Trophoblast cell (in vitro differentiated cells and primary cell): ENCODE measurements at regions not wholly inside any gene's neighbourhood (a gene's known extent, or its start where the extent isn't known, plus 50 kb on each side); places are given as distances from the start of the nearest gene placed in this dataset.
"Not testable (repeated sequence)": the region's sequence is repeated elsewhere in the genome, so short reads cannot be mapped to it uniquely, and the experiment has no call there.

Source experiments
- DNase-seq, 2 donors: peaks; one replicate each; pipeline ENCODE4 v3.0.0-alpha.2; 2016
- H2AFZ ChIP-seq: 2 replicates; pipeline ENCODE4 v1.6.1; 2013; ENCODE audit warnings: low read length, moderate library complexity, mild to moderate bottlenecking; ENCODE audit not compliant: insufficient read depth, poor library complexity
- H2AK5ac ChIP-seq: 2 replicates; pipeline ENCODE4 v1.6.1; 2013; ENCODE audit warnings: mild to moderate bottlenecking, low read length
- H2BK120ac ChIP-seq: 2 replicates; pipeline ENCODE4 v1.6.1; 2013; ENCODE audit warnings: low read length, mild to moderate bottlenecking, moderate library complexity; ENCODE audit not compliant: insufficient read depth, poor library complexity
- H2BK12ac ChIP-seq: 2 replicates; pipeline ENCODE4 v1.6.1; 2013; ENCODE audit warnings: mild to moderate bottlenecking, low read length, moderate library complexity
- H2BK5ac ChIP-seq: 2 replicates; pipeline ENCODE4 v1.6.1; 2013; ENCODE audit warnings: low read length, low read depth, moderate library complexity, mild to moderate bottlenecking; ENCODE audit not compliant: poor library complexity
- H3K14ac ChIP-seq: 2 replicates; pipeline ENCODE4 v1.6.1; 2013; ENCODE audit warnings: mild to moderate bottlenecking, low read length
- H3K18ac ChIP-seq: 2 replicates; pipeline ENCODE4 v1.6.1; 2013; ENCODE audit warnings: mild to moderate bottlenecking, low read length
- H3K23ac ChIP-seq: 2 replicates; pipeline ENCODE4 v1.6.1; 2013; ENCODE audit warnings: low read length
- H3K27ac ChIP-seq: 2 replicates; pipeline ENCODE4 v1.5.1; 2013; ENCODE audit warnings: low read depth, mild to moderate bottlenecking, inconsistent platforms, low read length, moderate library complexity
- H3K27me3 ChIP-seq: 2 replicates; pipeline ENCODE4 v1.6.1; 2013; ENCODE audit warnings: inconsistent platforms, mild to moderate bottlenecking, low read length, moderate library complexity; ENCODE audit not compliant: insufficient read depth
- H3K36me3 ChIP-seq, 2 experiments: 1 replicate in 1 of 2; 2 replicates in 1 of 2; pipeline ENCODE4 v1.6.1; 2013; ENCODE audit warnings: low read length in 2 of 2, mild to moderate bottlenecking in 2 of 2, moderate library complexity in 1 of 2; ENCODE audit not compliant: insufficient read depth in 2 of 2, control insufficient read depth in 1 of 2
- H3K4ac ChIP-seq: 2 replicates; pipeline ENCODE4 v1.6.1; 2013; ENCODE audit warnings: low read depth, mild to moderate bottlenecking, low read length, moderate library complexity
- H3K4me1 ChIP-seq, 2 experiments: 1 replicate in 1 of 2; 2 replicates in 1 of 2; pipeline ENCODE4 v1.6.1; 2013; ENCODE audit warnings: low read length in 2 of 2, mild to moderate bottlenecking in 2 of 2, moderate library complexity in 1 of 2; ENCODE audit not compliant: insufficient read depth in 2 of 2, control insufficient read depth in 1 of 2
- H3K4me2 ChIP-seq: 2 replicates; pipeline ENCODE4 v1.6.1; 2013; ENCODE audit warnings: inconsistent platforms, mild to moderate bottlenecking, low read length, moderate library complexity
- H3K4me3 ChIP-seq: 2 replicates; pipeline ENCODE4 v1.5.1; 2013; ENCODE audit warnings: mild to moderate bottlenecking, low read depth, low read length, inconsistent platforms
- H3K79me1 ChIP-seq: one replicate; pipeline ENCODE4 v1.6.1; 2013; ENCODE audit warnings: low read length
- H3K79me2 ChIP-seq: 2 replicates; pipeline ENCODE4 v1.6.1; 2013; ENCODE audit warnings: low read length, mild to moderate bottlenecking; ENCODE audit not compliant: control insufficient read depth, insufficient read depth, poor library complexity
- H3K9ac ChIP-seq: 2 replicates; pipeline ENCODE4 v1.6.1; 2013; ENCODE audit warnings: mild to moderate bottlenecking, low read length
- H3K9me3 ChIP-seq: 2 replicates; pipeline ENCODE4 v1.6.1; 2013; ENCODE audit warnings: low read depth, mild to moderate bottlenecking, control low read depth, inconsistent platforms, low read length; ENCODE audit not compliant: insufficient read depth
- H4K12ac ChIP-seq: 2 replicates; pipeline ENCODE4 v1.6.1; 2013; ENCODE audit warnings: low read depth, mild to moderate bottlenecking, low read length, moderate library complexity
- H4K8ac ChIP-seq: 2 replicates; pipeline ENCODE4 v1.6.1; 2013; ENCODE audit warnings: low read depth, mild to moderate bottlenecking, low read length, moderate library complexity
- H4K91ac ChIP-seq: one replicate; pipeline ENCODE4 v1.6.1; 2013; ENCODE audit warnings: low read depth, mild to moderate bottlenecking, low read length, moderate library complexity
- WGBS: extraction: QIAGEN DNeasy Blood & Tissue Kit; methylation state at CpG from one replicate; pipeline ENCODE4 v1.1.7; 2013; ENCODE audit warnings: missing lambda C conversion rate; ENCODE audit not compliant: insufficient read length, insufficient coverage; ENCODE audit errors: extremely low coverage; 5-methylcytosine and 5-hydroxymethylcytosine counted together

DNA sequence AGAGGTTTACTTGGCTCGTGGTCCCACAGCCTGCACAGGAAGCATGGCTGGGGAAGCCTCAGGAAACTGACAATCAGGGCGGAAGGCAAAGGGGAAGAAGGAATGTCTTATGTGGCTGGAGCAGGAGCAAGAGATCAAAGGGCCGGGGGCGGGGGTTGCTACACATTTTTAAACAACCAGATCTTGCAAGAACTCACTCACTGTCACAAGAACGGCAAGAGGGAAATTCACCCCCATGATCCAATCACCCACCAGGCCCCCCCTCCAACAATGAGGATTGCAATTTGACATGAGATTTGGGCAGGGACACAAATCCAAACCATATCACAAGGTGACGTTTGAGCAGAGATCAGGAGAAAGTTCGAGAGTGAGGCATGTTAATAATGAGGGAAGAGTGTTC is 163.7 kb upstream of the RPH3A start:
- Histone ChIP-seq H3K4me2 (no peak overlapping the region), H3K9me3 (peaks cover 3% of the 10 kb centered on the region), H4K8ac (no peak overlapping the region), H2BK5ac (no peak overlapping the region), H3K4me3 (no peak overlapping the region), H3K23ac (no peak overlapping the region), H2BK120ac (no peak overlapping the region), H3K27me3 (no peaks in the 10 kb centered on the region), H3K18ac (no peak overlapping the region), H3K79me1 (no peaks in the 10 kb centered on the region), H2BK12ac (no peak overlapping the region), H2AK5ac (no peak overlapping the region), H2AFZ (no peak overlapping the region), H3K27ac (no peak overlapping the region), H3K4me1 (no peaks in the 10 kb centered on the region), H3K14ac (no peak overlapping the region), H3K79me2 (no peaks in the 10 kb centered on the region), H4K91ac (no peak overlapping the region), H4K12ac (no peak overlapping the region), H3K9ac (no peak overlapping the region), H3K36me3 (no peaks in the 10 kb centered on the region), H3K4ac (no peak overlapping the region)
- DNase-seq = no peak
- no CpG with 5 or more reads among the region's 7 CpGs for WGBS

GRCh38 chr12:112631974-112632373 is 159.6 kb upstream of the RPH3A start:
- H3K36me3 ChIP-seq, H2BK5ac ChIP-seq, H3K4me1 ChIP-seq, H3K4me2 ChIP-seq, H2AK5ac ChIP-seq, H4K8ac ChIP-seq, H2BK12ac ChIP-seq, H3K4ac ChIP-seq, H3K27ac ChIP-seq, H4K91ac ChIP-seq, H3K9me3 ChIP-seq, H3K14ac ChIP-seq, H3K9ac ChIP-seq, H3K18ac ChIP-seq, H2BK120ac ChIP-seq, H4K12ac ChIP-seq, H2AFZ ChIP-seq, DNase-seq, H3K79me2 ChIP-seq, H3K23ac ChIP-seq, H3K27me3 ChIP-seq, H3K4me3 ChIP-seq, H3K79me1 ChIP-seq: not testable (repeated sequence)
- WGBS = no CpG with 5 or more reads among the region's 2 CpGs

GRCh38 chr12:112635036-112635435 is 156.5 kb upstream of the RPH3A start:
- no peak for DNase-seq
- Histone ChIP-seq H4K8ac (no peak overlapping the region), H3K18ac (no peak overlapping the region), H2BK12ac (no peak overlapping the region), H2BK5ac (no peak overlapping the region), H2AK5ac (no peak overlapping the region), H3K4ac (no peak overlapping the region), H4K91ac (no peak overlapping the region), H3K4me3 (no peak overlapping the region), H3K36me3 (no peaks in the 10 kb centered on the region), H3K9ac (no peak overlapping the region), H3K23ac (no peak overlapping the region), H2BK120ac (no peak overlapping the region), H3K27me3 (no peaks in the 10 kb centered on the region), H2AFZ (no peak overlapping the region), H3K79me1 (no peaks in the 10 kb centered on the region), H3K27ac (no peak overlapping the region), H3K9me3 (peaks cover 3% of the 10 kb centered on the region), H3K4me1 (no peaks in the 10 kb centered on the region), H4K12ac (no peak overlapping the region), H3K79me2 (no peaks in the 10 kb centered on the region), H3K4me2 (no peak overlapping the region), H3K14ac (no peak overlapping the region)
- no CpG with 5 or more reads among the region's 1 CpG for whole genome bisulfite sequencing

DNA sequence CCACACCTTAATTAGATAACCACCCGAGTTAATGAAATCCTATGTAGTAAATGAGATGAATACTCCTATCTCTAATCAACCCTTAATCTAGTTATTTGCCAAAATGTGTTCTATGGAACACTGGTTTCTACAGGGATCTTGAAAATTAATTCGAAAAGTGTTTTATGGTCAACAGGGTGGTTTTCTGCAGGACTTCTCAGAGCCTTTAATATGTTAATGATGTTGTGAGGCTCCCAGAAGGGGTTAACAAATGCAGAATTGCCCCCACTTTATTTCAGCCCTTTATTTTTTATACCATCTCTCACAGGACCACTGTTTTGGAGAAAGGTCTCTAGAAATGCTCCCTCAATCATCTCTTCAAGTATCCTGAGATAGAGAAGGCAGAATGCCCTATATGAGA is 153.1 kb upstream of the RPH3A start:
- WGBS = no CpG with 5 or more reads among the region's 2 CpGs
- Histone ChIP-seq H3K18ac (no peak overlapping the region), H3K79me1 (no peaks in the 10 kb centered on the region), H3K9me3 (no peaks in the 10 kb centered on the region), H4K8ac (no peak overlapping the region), H2AFZ (no peak overlapping the region), H3K4ac (no peak overlapping the region), H2BK120ac (no peak overlapping the region), H2AK5ac (no peak overlapping the region), H2BK5ac (no peak overlapping the region), H3K23ac (no peak overlapping the region), H3K27ac (no peak overlapping the region), H3K14ac (no peak overlapping the region), H3K4me3 (no peak overlapping the region), H3K4me1 (no peaks in the 10 kb centered on the region), H2BK12ac (no peak overlapping the region), H3K27me3 (no peaks in the 10 kb centered on the region), H4K12ac (no peak overlapping the region), H3K4me2 (no peak overlapping the region), H3K36me3 (no peaks in the 10 kb centered on the region), H3K79me2 (no peaks in the 10 kb centered on the region), H3K9ac (no peak overlapping the region), H4K91ac (no peak overlapping the region)
- no peak for DNase-seq
